ENCODE measurements at regions not wholly inside any gene's neighbourhood (a gene's known extent, or its start where the extent isn't known, plus 50 kb on each side); places are given as distances from the start of the nearest gene placed in this dataset.

GRCh38 chr4:126697748-126698147 lies 935.0 kb upstream of the INTU start:
- Mint-ChIP-seq H3K27me3 (ENCODE audit: low read depth) (no peaks in the 10 kb centered on the region), H3K27ac (no peak overlapping the region), H3K4me1 (peaks cover 4% of the 10 kb centered on the region), H3K36me3 (no peaks in the 10 kb centered on the region), H3K9me3 (no peaks in the 10 kb centered on the region), H3K4me3 (no peak overlapping the region)
- no peak for DNase-seq (ENCODE audit: low spot score in 2 of 2, unreplicated experiment in 2 of 2)
- TF ChIP-seq CTCF (IDR thresholded peaks at IDR 0.05; ENCODE audit: unreplicated experiment): no peak

DNA sequence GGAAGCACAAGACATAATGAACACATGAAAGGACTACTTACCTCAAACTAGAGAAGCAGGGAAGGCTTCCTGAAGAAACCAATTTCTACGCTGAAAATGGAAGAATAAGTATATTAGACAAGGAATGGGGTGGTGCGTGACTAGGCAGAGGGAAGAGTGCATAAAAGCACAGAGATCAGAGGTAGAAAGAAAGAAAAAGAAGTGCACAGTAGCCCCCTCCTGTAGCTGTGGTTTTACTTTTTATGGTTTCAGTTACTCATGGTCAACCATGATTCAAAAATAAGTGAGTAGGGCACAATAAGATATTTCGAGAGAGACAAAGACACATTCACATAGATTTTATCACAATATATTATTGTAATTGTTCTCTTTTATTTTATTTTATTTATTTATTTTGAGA lies 934.5 kb upstream of the INTU start:
- peaks cover 4% of the 10 kb centered on the region for H3K4me1 Mint-ChIP-seq
- H3K9me3 Mint-ChIP-seq: no peaks in the 10 kb centered on the region
- no peak for DNase-seq (ENCODE audit: low spot score in 2 of 2, unreplicated experiment in 2 of 2)
- no peaks in the 10 kb centered on the region for H3K27me3 Mint-ChIP-seq (ENCODE audit: low read depth)
- no peak for TF ChIP-seq CTCF (IDR thresholded peaks at IDR 0.05; ENCODE audit: unreplicated experiment)
- H3K4me3 Mint-ChIP-seq: no peak overlapping the region
- H3K36me3 Mint-ChIP-seq: no peaks in the 10 kb centered on the region
- H3K27ac Mint-ChIP-seq: no peak overlapping the region

GRCh38 chr4:126701756-126702155 lies 931.0 kb upstream of the INTU start:
- Mint-ChIP-seq H3K4me3 (no peak overlapping the region), H3K27me3 (ENCODE audit: low read depth) (no peaks in the 10 kb centered on the region), H3K36me3 (no peaks in the 10 kb centered on the region), H3K9me3 (no peaks in the 10 kb centered on the region), H3K27ac (no peak overlapping the region), H3K4me1 (no peaks in the 10 kb centered on the region)
- TF ChIP-seq CTCF (IDR thresholded peaks at IDR 0.05; ENCODE audit: unreplicated experiment): no peak
- no peak for DNase-seq (ENCODE audit: low spot score in 2 of 2, unreplicated experiment in 2 of 2)

- DNase-seq (ENCODE audit: low spot score in 2 of 2, unreplicated experiment in 2 of 2): no peak
- H3K9me3 Mint-ChIP-seq: no peaks in the 10 kb centered on the region
- H3K27ac Mint-ChIP-seq: no peak overlapping the region
- no peaks in the 10 kb centered on the region for H3K4me1 Mint-ChIP-seq
- H3K4me3 Mint-ChIP-seq: no peak overlapping the region
- TF ChIP-seq CTCF (IDR thresholded peaks at IDR 0.05; ENCODE audit: unreplicated experiment): no peak
- H3K36me3 Mint-ChIP-seq: no peaks in the 10 kb centered on the region
- no peaks in the 10 kb centered on the region for H3K27me3 Mint-ChIP-seq (ENCODE audit: low read depth)
Measured at GRCh38 chr4:126702747-126703146, 930.0 kb upstream of the INTU start.

GRCh38 chr4:126705266-126705665 lies 927.5 kb upstream of the INTU start:
- no peak overlapping the region for H3K27ac Mint-ChIP-seq
- no peaks in the 10 kb centered on the region for H3K36me3 Mint-ChIP-seq
- no peak for DNase-seq (ENCODE audit: low spot score in 2 of 2, unreplicated experiment in 2 of 2)
- H3K9me3 Mint-ChIP-seq: peaks cover 8% of the 10 kb centered on the region
- H3K4me3 Mint-ChIP-seq: no peak overlapping the region
- H3K27me3 Mint-ChIP-seq (ENCODE audit: low read depth): no peaks in the 10 kb centered on the region
- TF ChIP-seq CTCF (IDR thresholded peaks at IDR 0.05; ENCODE audit: unreplicated experiment): no peak
- H3K4me1 Mint-ChIP-seq: no peaks in the 10 kb centered on the region

DNA sequence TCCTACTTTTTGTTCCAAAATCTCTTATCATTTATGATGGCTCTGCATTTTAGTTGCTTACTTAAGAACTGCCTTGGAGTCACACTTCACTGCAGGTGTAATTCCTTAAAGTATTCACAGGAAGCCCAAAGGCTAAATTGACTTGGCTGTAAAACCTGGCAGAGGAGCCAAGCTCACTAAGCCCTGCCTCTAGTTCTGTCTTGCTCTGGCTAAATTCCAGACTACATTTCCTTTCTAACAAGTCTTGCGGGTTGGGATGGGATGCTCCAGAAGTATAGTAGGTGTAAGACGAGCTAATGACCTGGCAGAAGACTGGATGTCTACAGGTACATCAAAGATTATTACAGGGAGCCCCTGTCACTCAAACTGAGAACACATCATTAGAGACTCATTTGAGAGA lies 924.0 kb upstream of the INTU start:
- Mint-ChIP-seq H3K4me1 (no peaks in the 10 kb centered on the region), H3K27ac (no peak overlapping the region), H3K27me3 (ENCODE audit: low read depth) (no peaks in the 10 kb centered on the region), H3K4me3 (no peak overlapping the region), H3K36me3 (no peaks in the 10 kb centered on the region), H3K9me3 (peaks cover 8% of the 10 kb centered on the region)
- no peak for TF ChIP-seq CTCF (IDR thresholded peaks at IDR 0.05; ENCODE audit: unreplicated experiment)
- no peak for DNase-seq (ENCODE audit: low spot score in 2 of 2, unreplicated experiment in 2 of 2)
